HG03039 (cell line): ENCODE measurements at regions not wholly inside any gene's neighbourhood (a gene's known extent, or its start where the extent isn't known, plus 50 kb on each side); places are given as distances from the start of the nearest gene placed in this dataset.
"Not testable (repeated sequence)": the region's sequence is repeated elsewhere in the genome, so short reads cannot be mapped to it uniquely, and the experiment has no call there.

Experiments
- ATAC-seq: cut with Tn5 transposase; IDR thresholded peaks from one replicate; pipeline ENCODE4 v1.9.1; 2021; ENCODE audit warnings: mild to moderate bottlenecking, moderate library complexity; ENCODE audit not compliant: unreplicated experiment

DNA sequence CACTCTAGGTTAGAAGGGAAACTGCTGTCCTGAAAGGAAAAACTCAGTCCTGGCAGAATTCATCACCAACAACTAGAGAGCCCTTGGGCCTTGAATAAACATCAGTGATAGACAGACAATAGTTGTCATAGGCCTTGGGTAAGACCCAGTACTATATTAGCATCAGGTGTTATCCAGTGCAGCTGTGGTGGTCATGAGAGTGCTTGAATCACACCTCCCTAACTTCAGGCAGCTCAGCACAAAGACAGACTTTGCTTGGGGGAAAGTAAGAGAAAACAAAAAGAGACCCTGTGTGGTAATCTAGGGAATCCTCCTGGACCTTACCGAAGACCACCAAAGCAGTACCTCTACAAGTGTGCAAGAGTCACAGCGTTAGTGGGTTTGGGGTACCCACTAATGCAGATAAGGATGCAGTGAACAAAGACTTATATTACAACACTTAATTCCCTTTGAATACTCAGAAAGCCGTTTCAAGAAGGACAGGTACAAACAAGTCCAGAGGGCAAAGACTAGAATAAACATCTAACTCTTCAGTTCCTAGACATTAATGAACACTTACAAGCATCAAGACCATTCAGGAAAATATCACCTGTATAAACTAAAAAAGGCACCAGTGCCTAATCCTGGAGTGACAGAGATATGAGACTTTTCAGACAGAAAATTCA is 332.3 kb upstream of the EPHA3 start:
- no peak for ATAC-seq

GRCh38 chr3:88779482-88779881 is 327.9 kb upstream of the EPHA3 start:
- ATAC-seq = no peak

DNA sequence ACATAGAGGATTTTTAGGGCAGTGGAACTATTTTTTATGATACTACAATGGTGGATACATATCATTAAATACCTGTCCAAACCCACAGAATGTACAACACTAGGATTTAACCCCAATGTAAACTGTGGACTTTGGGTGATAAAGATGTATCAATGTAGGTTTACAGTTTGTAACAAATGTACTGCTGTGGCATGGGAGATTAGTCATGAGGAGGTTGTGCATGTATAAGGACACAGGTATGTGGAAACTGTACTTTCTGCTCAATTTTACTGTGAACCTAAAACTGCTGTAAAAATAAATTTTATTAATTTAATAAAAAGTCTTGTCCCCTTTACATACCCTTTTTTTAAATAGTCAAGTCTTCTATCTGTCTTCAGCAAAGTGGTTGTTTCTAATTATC is 322.5 kb upstream of the EPHA3 start:
- ATAC-seq = no peak

DNA sequence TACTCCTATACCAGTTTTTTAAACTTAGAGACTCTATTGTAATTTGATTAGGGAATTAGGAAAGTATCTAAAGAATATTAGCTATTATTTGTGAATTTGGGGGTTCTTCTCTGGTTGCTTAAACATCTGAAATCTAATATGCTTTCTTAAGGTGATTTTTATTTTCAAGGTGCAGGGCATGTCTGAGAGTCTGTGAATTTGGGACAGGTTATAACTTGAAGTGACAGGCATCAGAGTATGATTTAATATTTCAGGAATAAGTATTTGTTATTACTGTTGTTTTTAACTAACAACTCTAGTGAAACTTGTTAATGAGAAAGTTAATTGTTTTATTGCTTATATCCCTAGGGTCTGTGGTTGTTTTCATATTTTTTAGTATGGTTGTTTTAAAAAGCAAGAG is 321.6 kb upstream of the EPHA3 start:
- ATAC-seq = no peak

GRCh38 chr3:88795503-88795902 is 311.9 kb upstream of the EPHA3 start:
- no peak for ATAC-seq

DNA sequence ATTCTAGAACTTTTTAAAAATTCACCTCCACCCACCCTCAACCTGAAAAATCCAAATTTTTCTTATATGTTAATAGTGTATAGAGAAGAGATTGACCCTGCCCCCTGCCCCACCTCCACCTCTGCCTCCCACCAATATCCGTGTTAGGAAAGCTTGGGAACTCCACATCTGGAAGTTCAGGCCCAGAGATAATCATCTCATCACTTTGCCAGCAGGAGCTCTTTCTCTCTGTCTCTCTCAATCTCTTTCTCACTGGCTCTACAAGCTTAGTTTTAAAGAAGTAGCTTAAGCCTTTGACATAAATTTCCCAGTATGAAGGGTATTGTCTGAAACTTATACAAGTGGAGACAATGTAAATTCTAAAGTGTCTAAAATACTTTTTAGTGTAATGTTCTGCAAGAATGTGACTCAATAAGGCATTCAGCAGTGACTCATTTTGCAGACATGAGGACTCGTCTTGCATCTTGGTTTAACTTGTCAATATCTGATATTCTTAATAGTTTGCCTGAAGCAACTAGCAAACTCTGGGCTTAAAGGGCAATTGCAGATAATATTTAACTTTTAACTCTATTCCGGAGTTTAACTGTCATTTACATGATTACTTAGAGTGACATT is 299.8 kb upstream of the EPHA3 start:
- ATAC-seq = no peak

DNA sequence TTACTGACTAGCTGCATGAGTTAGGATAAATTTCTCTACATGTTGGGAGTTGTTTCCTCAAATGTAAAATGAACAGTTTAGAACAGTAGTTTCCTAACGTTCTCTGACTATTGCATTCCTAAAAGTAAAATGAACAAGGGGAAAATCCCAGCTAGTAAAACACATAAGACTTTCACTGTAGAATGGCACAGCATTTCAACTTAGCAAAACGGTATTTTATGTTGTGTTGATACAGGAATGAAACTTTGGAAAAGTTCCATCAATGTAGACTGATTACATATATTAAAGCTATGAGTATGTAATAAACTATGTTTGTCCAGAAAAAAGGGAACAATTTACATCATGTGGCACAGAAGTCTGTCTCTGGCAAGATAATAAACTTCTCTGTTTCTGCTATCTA is 297.4 kb upstream of the EPHA3 start:
- no peak for ATAC-seq

DNA sequence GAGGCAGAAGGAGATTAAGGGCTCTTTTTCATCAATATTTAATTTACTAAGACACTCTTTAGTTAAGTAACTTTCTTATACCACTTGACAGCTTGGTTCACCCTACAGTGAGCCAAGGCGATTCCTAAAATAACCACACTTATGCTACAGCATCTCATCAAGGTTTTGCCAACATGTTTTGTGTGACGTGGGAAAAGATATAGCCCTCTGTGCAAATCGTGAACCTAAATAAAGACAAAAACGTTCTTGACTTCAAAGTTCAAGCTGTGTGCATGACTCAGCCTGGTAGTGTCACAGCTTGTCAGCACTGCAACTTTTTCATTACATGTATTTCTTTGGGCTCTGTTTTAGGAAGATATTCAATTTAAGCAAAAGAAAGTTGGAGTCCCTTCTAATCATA is 297.0 kb upstream of the EPHA3 start:
- ATAC-seq = no peak

DNA sequence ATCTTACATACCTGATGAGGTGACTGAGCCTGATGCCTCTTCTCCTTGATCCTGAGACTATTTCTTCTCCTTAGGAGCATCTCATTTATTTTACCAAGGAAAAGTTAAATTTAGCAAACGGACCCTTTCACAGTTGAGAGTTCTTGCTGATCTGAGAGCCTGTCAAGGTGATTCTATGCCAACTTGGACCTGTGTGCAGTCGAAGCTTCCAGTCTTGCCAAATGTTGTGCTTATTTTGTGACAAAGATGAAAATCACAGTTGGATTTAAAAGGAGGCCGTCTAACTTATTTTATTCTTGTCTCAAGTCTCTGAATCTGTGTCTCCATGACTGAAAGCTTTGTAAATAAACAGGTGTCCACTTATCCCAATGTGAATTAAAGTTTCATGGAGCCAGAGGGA is 296.3 kb upstream of the EPHA3 start:
- no peak for ATAC-seq

GRCh38 chr3:88812576-88812975 is 294.8 kb upstream of the EPHA3 start:
- ATAC-seq = no peak

GRCh38 chr3:88816445-88816844 is 291.0 kb upstream of the EPHA3 start:
- no peak for ATAC-seq

DNA sequence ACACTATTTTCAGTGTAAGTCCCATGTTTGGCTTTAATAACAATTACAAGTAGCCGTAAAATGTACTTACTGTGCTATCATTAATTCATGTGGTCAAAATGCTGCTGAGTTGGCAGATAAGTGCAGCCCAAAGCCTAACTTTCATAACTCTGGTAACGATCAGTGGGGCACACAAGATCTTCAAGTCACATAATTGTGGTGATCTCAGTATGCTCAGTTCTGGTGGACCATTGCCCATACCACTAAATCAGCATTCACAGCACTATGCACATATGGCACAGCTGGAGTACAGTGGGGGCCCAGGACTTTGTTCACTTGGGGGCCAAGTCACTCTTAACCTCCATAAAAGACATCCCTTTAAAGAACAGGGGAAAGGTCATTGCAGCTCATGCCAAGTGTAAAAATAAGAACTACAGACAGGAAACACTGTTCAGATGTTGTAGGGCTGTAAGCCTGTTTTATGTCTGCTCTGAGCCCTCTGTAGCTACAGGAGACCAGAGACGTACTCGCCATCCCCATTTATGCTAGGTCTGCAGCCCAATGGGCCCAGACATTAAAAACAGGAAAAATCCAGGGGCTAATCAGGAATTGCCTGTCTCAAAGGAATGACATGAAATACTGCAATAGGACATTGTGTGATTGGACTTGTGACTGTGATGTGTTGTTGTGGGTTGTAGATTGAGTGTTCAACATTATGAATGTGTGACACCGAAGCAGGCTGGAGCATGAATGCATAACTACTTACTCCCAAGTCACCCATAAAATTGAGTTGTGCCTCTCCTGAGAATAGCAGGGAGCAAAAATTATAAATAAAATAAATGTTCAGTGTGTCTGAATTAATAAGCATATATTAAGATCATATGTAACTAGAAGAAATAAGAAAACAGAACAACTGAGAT is 282.5 kb upstream of the EPHA3 start:
- no peak for ATAC-seq

GRCh38 chr3:88828466-88828865 is 279.0 kb upstream of the EPHA3 start:
- no peak for ATAC-seq

GRCh38 chr3:88852606-88853005 is 254.8 kb upstream of the EPHA3 start:
- no peak for ATAC-seq

- no peak for ATAC-seq
Observed at GRCh38 chr3:88863196-88863595, 244.2 kb upstream of the EPHA3 start.

- no peak for ATAC-seq
Observed at GRCh38 chr3:88876724-88877123, 230.7 kb upstream of the EPHA3 start.

- ATAC-seq = no peak
Observed at GRCh38 chr3:88879905-88880304, 227.5 kb upstream of the EPHA3 start.

GRCh38 chr3:88882121-88882520 is 225.3 kb upstream of the EPHA3 start:
- no peak for ATAC-seq

GRCh38 chr3:88886624-88887023 is 220.8 kb upstream of the EPHA3 start:
- ATAC-seq = not testable (repeated sequence)

DNA sequence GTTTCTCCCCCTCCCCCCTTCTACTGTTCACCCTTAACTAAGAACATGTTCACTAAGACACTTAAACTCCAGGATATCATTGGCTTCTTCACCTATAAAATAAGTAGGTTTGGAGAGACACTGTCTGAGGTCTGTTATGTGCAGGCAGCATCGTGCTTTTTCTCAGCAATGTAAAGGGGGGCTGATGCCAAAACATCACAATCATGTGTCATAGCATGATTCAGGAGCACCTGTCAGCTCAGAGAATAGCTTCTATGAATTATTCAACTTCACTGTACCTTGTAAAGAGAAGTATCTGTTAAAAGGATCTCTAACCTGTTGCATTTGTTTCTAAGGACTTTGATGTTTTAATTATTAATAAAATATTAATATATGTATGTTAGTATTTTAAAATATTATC is 211.4 kb upstream of the EPHA3 start:
- no peak for ATAC-seq

DNA sequence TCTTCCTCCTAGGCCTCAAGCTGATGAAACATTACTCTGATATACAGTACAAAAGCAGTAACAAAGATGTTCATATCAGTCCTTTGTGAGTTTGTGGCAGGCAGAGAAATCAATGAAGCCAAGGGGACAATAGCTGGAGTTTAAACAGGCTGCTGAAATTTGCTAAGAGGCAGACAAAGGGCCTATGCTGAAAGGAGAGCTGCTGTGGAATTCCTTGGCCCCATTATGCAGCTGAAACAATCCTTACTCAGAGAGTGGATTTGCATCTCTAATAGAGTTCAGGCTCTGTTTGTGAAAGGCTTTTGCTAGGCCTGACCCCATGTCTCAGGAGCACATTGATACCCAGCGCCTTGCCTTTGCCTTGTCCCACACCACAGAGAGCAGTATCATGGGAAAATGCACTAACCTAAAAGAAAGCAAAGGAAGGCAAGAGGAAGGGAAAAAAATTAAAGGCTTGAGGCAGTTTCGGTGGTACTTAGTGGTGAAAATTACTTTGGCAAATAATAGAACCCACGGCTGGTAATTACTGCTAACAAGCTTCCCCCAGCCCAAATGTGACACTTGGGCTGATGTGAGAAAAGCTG is 195.0 kb upstream of the EPHA3 start:
- ATAC-seq = no peak

- ATAC-seq = no peak
Observed at GRCh38 chr3:88918841-88919240, 188.6 kb upstream of the EPHA3 start.
